ENCODE measurements at regions not wholly inside any gene's neighbourhood (a gene's known extent, or its start where the extent isn't known, plus 50 kb on each side); places are given as distances from the start of the nearest gene placed in this dataset.
"Not testable (repeated sequence)": the region's sequence is repeated elsewhere in the genome, so short reads cannot be mapped to it uniquely, and the experiment has no call there.

GRCh38 chr20:63138855-63139341 lies 77.0 kb downstream of the YTHDF1 start:
- TF ChIP-seq, protein P1, sequence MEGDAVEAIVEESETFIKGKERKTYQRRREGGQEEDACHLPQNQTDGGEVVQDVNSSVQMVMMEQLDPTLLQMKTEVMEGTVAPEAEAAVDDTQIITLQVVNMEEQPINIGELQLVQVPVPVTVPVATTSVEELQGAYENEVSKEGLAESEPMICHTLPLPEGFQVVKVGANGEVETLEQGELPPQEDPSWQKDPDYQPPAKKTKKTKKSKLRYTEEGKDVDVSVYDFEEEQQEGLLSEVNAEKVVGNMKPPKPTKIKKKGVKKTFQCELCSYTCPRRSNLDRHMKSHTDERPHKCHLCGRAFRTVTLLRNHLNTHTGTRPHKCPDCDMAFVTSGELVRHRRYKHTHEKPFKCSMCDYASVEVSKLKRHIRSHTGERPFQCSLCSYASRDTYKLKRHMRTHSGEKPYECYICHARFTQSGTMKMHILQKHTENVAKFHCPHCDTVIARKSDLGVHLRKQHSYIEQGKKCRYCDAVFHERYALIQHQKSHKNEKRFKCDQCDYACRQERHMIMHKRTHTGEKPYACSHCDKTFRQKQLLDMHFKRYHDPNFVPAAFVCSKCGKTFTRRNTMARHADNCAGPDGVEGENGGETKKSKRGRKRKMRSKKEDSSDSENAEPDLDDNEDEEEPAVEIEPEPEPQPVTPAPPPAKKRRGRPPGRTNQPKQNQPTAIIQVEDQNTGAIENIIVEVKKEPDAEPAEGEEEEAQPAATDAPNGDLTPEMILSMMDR (IDR thresholded peaks at IDR 0.05; ENCODE audit: low read depth, low read length, missing control alignments) = no peak
- no peak overlapping the region for H3K4me3 ChIP-seq (ENCODE audit: low read depth, low read length)
- peak; percentile 46 for DNase-seq (ENCODE audit: low read depth)
- in situ Hi-C loops (cut with HindIII; ENCODE audit: low sequenced_read_pairs) = no loop called here

DNA sequence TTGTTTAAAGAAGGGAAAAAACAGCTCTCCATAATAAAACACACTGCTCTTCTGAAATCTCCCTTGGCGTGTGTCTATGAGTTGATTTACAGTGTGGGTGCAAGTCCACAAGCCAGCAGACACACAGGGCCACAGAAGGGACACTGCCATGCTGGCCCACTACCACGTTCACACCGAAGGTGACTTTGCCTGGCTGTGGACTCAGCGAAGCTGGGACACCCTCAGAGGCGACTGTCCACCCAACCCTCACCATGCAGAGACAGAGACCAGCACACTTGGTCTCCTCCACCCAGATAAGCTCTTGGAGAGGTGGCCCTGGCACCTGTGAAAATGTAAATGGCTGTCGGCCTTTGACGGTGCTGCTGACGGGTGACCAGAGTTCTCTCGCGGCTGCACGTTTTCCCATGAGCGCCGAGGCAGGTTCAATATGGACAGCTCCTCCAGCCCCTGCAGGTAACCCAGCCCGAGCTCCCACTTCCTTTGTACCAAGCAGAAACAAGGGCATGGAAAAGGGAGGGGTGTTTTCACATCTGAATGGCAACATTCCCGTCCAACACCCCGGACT lies 78.0 kb downstream of the YTHDF1 start:
- in situ Hi-C loops (cut with HindIII; ENCODE audit: low sequenced_read_pairs) = no loop called here
- TF ChIP-seq, protein P1 (IDR thresholded peaks at IDR 0.05; ENCODE audit: low read depth, low read length, missing control alignments) = no peak
- no peak overlapping the region for H3K4me3 ChIP-seq (ENCODE audit: low read depth, low read length)
- DNase-seq (ENCODE audit: low read depth) = no peak

GRCh38 chr20:63136296-63136695 lies 79.6 kb downstream of the YTHDF1 start:
- no peak for DNase-seq (ENCODE audit: low read depth)
- TF ChIP-seq, protein P1 (IDR thresholded peaks at IDR 0.05; ENCODE audit: low read depth, low read length, missing control alignments) = no peak
- H3K4me3 ChIP-seq (ENCODE audit: low read depth, low read length) = no peak overlapping the region
- in situ Hi-C loops (cut with HindIII; ENCODE audit: low sequenced_read_pairs) = no loop called here

GRCh38 chr20:63135411-63135810 lies 80.5 kb downstream of the YTHDF1 start:
- no peak overlapping the region for H3K4me3 ChIP-seq (ENCODE audit: low read depth, low read length)
- TF ChIP-seq, protein P1 (IDR thresholded peaks at IDR 0.05; ENCODE audit: low read depth, low read length, missing control alignments) = no peak
- in situ Hi-C loops (cut with HindIII; ENCODE audit: low sequenced_read_pairs) = no loop called here
- DNase-seq (ENCODE audit: low read depth) = no peak

- H3K4me3 ChIP-seq (ENCODE audit: low read depth, low read length); in situ Hi-C loops (cut with HindIII; ENCODE audit: low sequenced_read_pairs); DNase-seq (ENCODE audit: low read depth): not testable (repeated sequence)
Observed at GRCh38 chr20:63134711-63135361, 81.1 kb downstream of the YTHDF1 start.

DNA sequence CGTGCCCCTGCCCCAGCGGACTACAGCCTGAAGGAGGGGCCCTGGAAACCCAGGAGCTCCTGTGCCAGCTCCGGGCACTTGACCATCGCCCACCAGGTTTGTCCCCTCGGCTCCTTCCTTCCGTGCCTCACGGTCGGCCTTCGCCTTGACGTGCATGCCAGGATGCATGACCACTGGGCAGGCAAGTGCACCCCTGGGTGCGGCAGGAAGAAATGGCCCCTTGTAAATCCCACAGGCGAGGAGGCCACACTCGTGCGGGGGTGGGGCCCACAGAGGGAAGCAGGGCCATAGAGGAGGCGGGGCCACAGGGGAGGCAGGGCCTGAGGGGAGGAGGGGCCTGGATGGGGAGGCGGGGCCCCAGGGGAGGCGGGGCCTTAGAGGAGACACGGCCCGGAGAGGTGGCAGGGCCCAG lies 81.7 kb downstream of the YTHDF1 start:
- TF ChIP-seq, protein P1 (IDR thresholded peaks at IDR 0.05; ENCODE audit: low read depth, low read length, missing control alignments) = no peak
- in situ Hi-C loops (cut with HindIII; ENCODE audit: low sequenced_read_pairs) = no loop called here
- no peak overlapping the region for H3K4me3 ChIP-seq (ENCODE audit: low read depth, low read length)
- DNase-seq (ENCODE audit: low read depth) = no peak

DNA sequence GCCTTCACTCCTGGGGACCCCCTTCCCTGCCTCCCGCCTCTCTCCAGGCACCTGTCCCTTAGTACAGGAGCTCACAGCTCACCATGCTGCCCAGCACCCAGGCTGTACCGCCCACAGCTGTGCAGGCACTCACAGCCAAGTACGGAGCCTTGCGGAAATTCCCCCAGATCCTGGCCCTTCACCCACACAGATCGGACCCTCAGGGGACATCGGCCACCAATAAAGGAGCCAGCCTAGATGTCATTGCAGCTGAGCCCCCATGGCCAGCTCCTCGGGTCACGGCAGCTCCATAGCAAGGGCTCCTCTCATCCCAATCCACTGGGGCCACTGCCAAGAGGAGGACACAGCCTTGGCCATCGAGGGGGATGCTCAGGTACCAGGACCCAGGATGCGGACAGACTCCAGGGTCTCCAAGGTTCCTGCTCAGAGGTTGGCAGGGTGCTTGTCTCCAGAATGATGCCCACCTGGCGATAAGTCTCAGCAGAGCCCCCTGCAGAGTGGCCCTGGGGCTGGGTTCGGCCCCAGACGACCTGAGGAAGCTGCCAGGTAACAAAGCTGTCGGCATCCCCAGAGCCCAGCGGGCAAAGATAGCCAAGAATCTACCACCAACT lies 82.3 kb downstream of the YTHDF1 start:
- H3K4me3 ChIP-seq (ENCODE audit: low read depth, low read length) = no peak overlapping the region
- TF ChIP-seq, protein P1 (IDR thresholded peaks at IDR 0.05; ENCODE audit: low read depth, low read length, missing control alignments) = no peak
- in situ Hi-C loops (cut with HindIII; ENCODE audit: low sequenced_read_pairs) = no loop called here
- DNase-seq (ENCODE audit: low read depth) = no peak

Data from astrocyte of the cerebellum (primary cell).